ENCODE measurements at regions not wholly inside any gene's neighbourhood (a gene's known extent, or its start where the extent isn't known, plus 50 kb on each side); places are given as distances from the start of the nearest gene placed in this dataset.

- TF ChIP-seq CTCF (IDR thresholded peaks at IDR 0.05), result no peak
- no peaks in the 10 kb centered on the region for H3K9me3 ChIP-seq
- no peak overlapping the region for H3K27ac ChIP-seq
- H3K4me1 ChIP-seq, result no peaks in the 10 kb centered on the region
- intact Hi-C loops (cut with DNase I; ENCODE audit: low total_unique reads), result no loop called here
- H3K4me3 ChIP-seq, result no peak overlapping the region
- H3K36me3 ChIP-seq, result no peaks in the 10 kb centered on the region
- H3K27me3 ChIP-seq, result no peaks in the 10 kb centered on the region
- no peak for DNase-seq
Measured at GRCh38 chr22:34135749-34136148, 215.5 kb upstream of the LARGE1 start.

GRCh38 chr22:34150023-34150422 lies 229.7 kb upstream of the LARGE1 start:
- Histone ChIP-seq H3K27me3 (no peaks in the 10 kb centered on the region), H3K9me3 (peaks cover 5 to 10% (median 9%) of the 10 kb centered on the region in 3 donors), H3K27ac (no peak overlapping the region), H3K4me3 (no peak overlapping the region), H3K36me3 (no peaks in the 10 kb centered on the region), H3K4me1 (no peaks in the 10 kb centered on the region)
- DNase-seq, result no peak
- intact Hi-C loops (cut with DNase I; ENCODE audit: low total_unique reads), result no loop called here
- no peak for TF ChIP-seq CTCF (IDR thresholded peaks at IDR 0.05)

- Histone ChIP-seq H3K27ac (no peak overlapping the region), H3K4me1 (no peaks in the 10 kb centered on the region), H3K4me3 (no peak overlapping the region), H3K27me3 (no peaks in the 10 kb centered on the region), H3K9me3 (no peaks in the 10 kb centered on the region), H3K36me3 (no peaks in the 10 kb centered on the region)
- TF ChIP-seq CTCF (IDR thresholded peaks at IDR 0.05), result no peak
- intact Hi-C loops (cut with DNase I; ENCODE audit: low total_unique reads), result no loop called here
- no peak for DNase-seq
Measured at GRCh38 chr22:34159491-34159890, 239.2 kb upstream of the LARGE1 start.

- Histone ChIP-seq H3K9me3 (no peaks in the 10 kb centered on the region), H3K4me3 (no peak overlapping the region), H3K27ac (no peak overlapping the region), H3K4me1 (no peaks in the 10 kb centered on the region), H3K27me3 (no peaks in the 10 kb centered on the region), H3K36me3 (no peaks in the 10 kb centered on the region)
- intact Hi-C loops (cut with DNase I; ENCODE audit: low total_unique reads), result no loop called here
- TF ChIP-seq CTCF (IDR thresholded peaks at IDR 0.05), result no peak
- DNase-seq, result no peak
Measured at GRCh38 chr22:34160141-34160783, 240.0 kb upstream of the LARGE1 start.

GRCh38 chr22:34161431-34162123 lies 241.3 kb upstream of the LARGE1 start:
- TF ChIP-seq CTCF (IDR thresholded peaks at IDR 0.05), result no peak
- no peaks in the 10 kb centered on the region for H3K36me3 ChIP-seq
- intact Hi-C loops (cut with DNase I; ENCODE audit: low total_unique reads), result no loop called here
- no peaks in the 10 kb centered on the region for H3K9me3 ChIP-seq
- H3K4me1 ChIP-seq, result no peaks in the 10 kb centered on the region
- DNase-seq, result no peak
- no peak overlapping the region for H3K4me3 ChIP-seq
- H3K27me3 ChIP-seq, result no peaks in the 10 kb centered on the region
- no peak overlapping the region for H3K27ac ChIP-seq

Data from tibial artery (tissue), 4 donors.